ENCODE measurements at regions not wholly inside any gene's neighbourhood (a gene's known extent, or its start where the extent isn't known, plus 50 kb on each side); places are given as distances from the start of the nearest gene placed in this dataset.
"Not testable (repeated sequence)": the region's sequence is repeated elsewhere in the genome, so short reads cannot be mapped to it uniquely, and the experiment has no call there.

GRCh38 chrX:36683507-36683906, 324.7 kb upstream of the FAM47C start:
- no peak for DNase-seq

- DNase-seq = no peak
Measured at GRCh38 chrX:36684053-36684452, 324.1 kb upstream of the FAM47C start.

GRCh38 chrX:36721990-36722389, 286.2 kb upstream of the FAM47C start:
- no peak for DNase-seq

- DNase-seq = no peak
Measured at GRCh38 chrX:36753602-36754001, 254.6 kb upstream of the FAM47C start.

GRCh38 chrX:36787752-36788151, 220.4 kb upstream of the FAM47C start:
- no peak for DNase-seq

- DNase-seq = no peak
Measured at GRCh38 chrX:36803151-36803550, 205.0 kb upstream of the FAM47C start.

GRCh38 chrX:36804066-36804465, 204.1 kb upstream of the FAM47C start:
- no peak for DNase-seq

- no peak for DNase-seq
Measured at GRCh38 chrX:36844857-36845256, 163.3 kb upstream of the FAM47C start.

- no peak for DNase-seq
Measured at GRCh38 chrX:36847496-36847895, 160.7 kb upstream of the FAM47C start.

- no peak for DNase-seq
Measured at GRCh38 chrX:36849407-36849806, 158.8 kb upstream of the FAM47C start.

- no peak for DNase-seq
Measured at GRCh38 chrX:36856849-36857248, 151.3 kb upstream of the FAM47C start.

- no peak for DNase-seq
Measured at GRCh38 chrX:36859231-36859630, 148.9 kb upstream of the FAM47C start.

- DNase-seq = no peak
Measured at GRCh38 chrX:36861601-36862000, 146.6 kb upstream of the FAM47C start.

GRCh38 chrX:36867143-36867542, 141.0 kb upstream of the FAM47C start:
- no peak for DNase-seq

- no peak for DNase-seq
Measured at GRCh38 chrX:36868592-36868991, 139.6 kb upstream of the FAM47C start.

GRCh38 chrX:36869457-36869856, 138.7 kb upstream of the FAM47C start:
- no peak for DNase-seq

- DNase-seq = no peak
Measured at GRCh38 chrX:36897690-36898089, 110.5 kb upstream of the FAM47C start.

- peak; percentile 0 for DNase-seq
Measured at GRCh38 chrX:36898301-36898700, 109.9 kb upstream of the FAM47C start.

GRCh38 chrX:36904561-36904960, 103.6 kb upstream of the FAM47C start:
- DNase-seq = not testable (repeated sequence)

GRCh38 chrX:36908801-36909675, 99.1 kb upstream of the FAM47C start:
- DNase-seq = peak; percentile 0

- no peak for DNase-seq
Measured at GRCh38 chrX:36909676-36910030, 98.5 kb upstream of the FAM47C start.

GRCh38 chrX:36913551-36913950, 94.6 kb upstream of the FAM47C start:
- no peak for DNase-seq

GRCh38 chrX:36916941-36917340, 91.2 kb upstream of the FAM47C start:
- no peak for DNase-seq

GRCh38 chrX:36927712-36928111, 80.5 kb upstream of the FAM47C start:
- no peak for DNase-seq

GRCh38 chrX:36930491-36930890, 77.7 kb upstream of the FAM47C start:
- DNase-seq = no peak

Data from NCI-H446 treated with DMSO at 0.1 percent for 48 hours (cell line).